B cell (primary cell): ENCODE measurements at regions not wholly inside any gene's neighbourhood (a gene's known extent, or its start where the extent isn't known, plus 50 kb on each side); places are given as distances from the start of the nearest gene placed in this dataset.
"Not testable (repeated sequence)": the region's sequence is repeated elsewhere in the genome, so short reads cannot be mapped to it uniquely, and the experiment has no call there.

Experiments
- ATAC-seq: fragments of 200-7000 bp; cut with Tn5 transposase; one replicate; pipeline ENCODE4 v1.10.0; 2021; ENCODE audit warnings: low read depth, mild to moderate bottlenecking, moderate number of reproducible peaks, moderate library complexity
- CTCF ChIA-PET: fragments of 350-600 bp; sonication (Branson Sonifier 250); formaldehyde crosslinking; loops from one replicate; lab custom pipeline; 2021; ENCODE audit warnings: antibody characterized with exemption, inconsistent platforms; lab: Charles Lee
- POLR2A ChIA-PET: fragments of 350-600 bp; sonication (Branson Sonifier 250); formaldehyde crosslinking; loops from one replicate; lab custom pipeline; 2021; ENCODE audit warnings: antibody characterized with exemption; lab: Charles Lee
- DNase-seq: peaks from one replicate; pipeline ENCODE4 v3.0.0; 2013
- H2AFZ ChIP-seq: 2 replicates; pipeline ENCODE4 v1.6.1; 2012; ENCODE audit warnings: mild to moderate bottlenecking, low read depth, low read length; ENCODE audit not compliant: insufficient read depth, poor library complexity, severe bottlenecking
- H3K27ac ChIP-seq, 2 donors: 1 replicate in 1 of 2; 2 replicates in 1 of 2; pipeline ENCODE4 v1.5.1; 2012 to 2013; ENCODE audit warnings: low read length in 2 of 2, mild to moderate bottlenecking in 2 of 2, moderate library complexity in 1 of 2
- H3K27me3 ChIP-seq, 4 experiments: fragments of 200-600 bp in 1 of 4; sonication (generic) in 1 of 4; replicated peaks in 1 of 4; 1 replicate in 2 of 4; 2 replicates in 2 of 4; pipeline versions ENCODE4 v1.6.1 to v1.7.0; 2013 to 2016; ENCODE audit warnings: low read length in 3 of 4, mild to moderate bottlenecking in 2 of 4, mixed read lengths in 1 of 4, moderate library complexity in 1 of 4; ENCODE audit not compliant: insufficient read depth in 4 of 4, control insufficient read depth in 3 of 4; ENCODE audit errors: control extremely low read depth in 1 of 4
- H3K36me3 ChIP-seq, 2 experiments: replicated peaks in 1 of 2; 1 replicate in 1 of 2; 2 replicates in 1 of 2; pipeline versions ENCODE4 v1.6.1 to v1.7.1; 2013; ENCODE audit warnings: low read length in 1 of 2; ENCODE audit not compliant: insufficient read depth in 2 of 2, control insufficient read depth in 1 of 2; ENCODE audit errors: control extremely low read depth in 1 of 2, extremely low read depth in 1 of 2
- H3K4me1 ChIP-seq, 2 donors: fragments of 200-600 bp in 1 of 2; sonication (generic) in 1 of 2; 1 replicate in 1 of 2; 2 replicates in 1 of 2; pipeline versions ENCODE4 v1.5.1 to v1.6.1; 2013 to 2017; ENCODE audit warnings: low read length in 2 of 2; ENCODE audit not compliant: control insufficient read depth in 2 of 2, insufficient read depth in 2 of 2
- H3K4me2 ChIP-seq: replicated peaks from 2 replicates; pipeline ENCODE3; 2012; ENCODE audit warnings: mild to moderate bottlenecking, low read depth, low read length; ENCODE audit not compliant: poor library complexity, severe bottlenecking
- H3K4me3 ChIP-seq, 5 experiments: fragments of 200-600 bp in 1 of 5; sonication (generic) in 1 of 5; 1 replicate in 3 of 5; 2 replicates in 2 of 5; pipeline versions ENCODE4 v1.5.1 to v1.7.0; 2011 to 2016; ENCODE audit warnings: low read length in 4 of 5, mild to moderate bottlenecking in 4 of 5, low read depth in 2 of 5, control low read depth in 1 of 5, moderate library complexity in 1 of 5; ENCODE audit not compliant: insufficient read depth in 1 of 5; ENCODE audit errors: control extremely low read depth in 1 of 5, extremely low read depth in 1 of 5
- H3K79me2 ChIP-seq: fragments of 200-600 bp; sonication (generic); one replicate; pipeline ENCODE4 v1.6.0; 2016; ENCODE audit warnings: low read length; ENCODE audit not compliant: control insufficient read depth, insufficient read depth
- H3K9ac ChIP-seq: fragments of 200-600 bp; sonication (generic); 2 replicates; pipeline ENCODE4 v1.6.1; 2017; ENCODE audit warnings: mild to moderate bottlenecking, low read length, moderate library complexity
- H3K9me3 ChIP-seq, 3 donors: one replicate each; pipeline versions ENCODE4 v1.6.1 to v1.7.1; 2013; ENCODE audit warnings: low read length in 2 of 3; ENCODE audit not compliant: control insufficient read depth in 2 of 3, insufficient read depth in 1 of 3; ENCODE audit errors: control extremely low read depth in 1 of 3
- H4K20me1 ChIP-seq: 2 replicates; pipeline ENCODE4 v1.6.0; 2012; ENCODE audit warnings: mild to moderate bottlenecking, low read length; ENCODE audit not compliant: insufficient read depth, control insufficient read depth, poor library complexity, severe bottlenecking
- H3K27ac Mint-ChIP-seq: one replicate; pipeline ENCODE4 v1.8.0; 2021; ENCODE audit warnings: mixed read lengths
- H3K27me3 Mint-ChIP-seq: one replicate; pipeline ENCODE4 v1.8.0; 2021; ENCODE audit warnings: mixed read lengths
- H3K4me1 Mint-ChIP-seq: one replicate; pipeline ENCODE4 v1.8.0; 2021; ENCODE audit warnings: mixed read lengths
- H3K4me3 Mint-ChIP-seq: one replicate; pipeline ENCODE4 v1.8.0; 2021; ENCODE audit warnings: mixed read lengths
- H3K9me3 Mint-ChIP-seq: one replicate; pipeline ENCODE4 v1.8.0; 2022; ENCODE audit warnings: mixed read lengths; ENCODE audit not compliant: insufficient read depth
- CTCF ChIP-seq: fragments of 200-600 bp; IDR thresholded peaks from one replicate; pipeline ENCODE4 v1.8.0; 2022; ENCODE audit warnings: antibody characterized with exemption, mild to moderate bottlenecking
- EZH2 ChIP-seq: IDR thresholded peaks from 2 replicates; pipeline ENCODE4 v1.6.1; 2012; ENCODE audit warnings: borderline replicate concordance, low read depth, mild to moderate bottlenecking, moderate library complexity, low read length; ENCODE audit not compliant: insufficient read depth, poor library complexity, severe bottlenecking
- WGBS: methylation state at CpG from one replicate; pipeline ENCODE4 v1.1.5; 2013; ENCODE audit warnings: missing lambda C conversion rate; ENCODE audit not compliant: insufficient coverage; 5-methylcytosine and 5-hydroxymethylcytosine counted together
- intact Hi-C: fragments of 100-400 bp; cut with micrococcal nuclease; formaldehyde crosslinking; loops from one replicate; pipeline ENCODE4 v1.10.0; 2022

- H3K27ac ChIP-seq, H3K9ac ChIP-seq, H3K9me3 ChIP-seq, H3K4me3 ChIP-seq, DNase-seq, H3K36me3 ChIP-seq, H3K79me2 ChIP-seq, CTCF ChIA-PET, H3K27me3 ChIP-seq, H3K27me3 Mint-ChIP-seq, intact Hi-C loops, H3K4me3 Mint-ChIP-seq, H3K4me1 ChIP-seq, ATAC-seq, H2AFZ ChIP-seq, POLR2A ChIA-PET, H3K4me2 ChIP-seq, H3K27ac Mint-ChIP-seq, H4K20me1 ChIP-seq, H3K9me3 Mint-ChIP-seq, H3K4me1 Mint-ChIP-seq: not testable (repeated sequence)
- WGBS = 91% methylated on average over 5 of the region's 10 CpGs
These were observed 76.5 kb upstream of the LINC00632 start for GRCh38 chrX:140633105-140633504.

- Histone ChIP-seq H3K9ac (no peak overlapping the region), H3K27ac (no peak overlapping the region), H3K36me3 (no peaks in the 10 kb centered on the region), H3K4me3 (no peak overlapping the region), H3K4me1 (no peaks in the 10 kb centered on the region), H3K9me3 (no peaks in the 10 kb centered on the region), H3K79me2 (no peaks in the 10 kb centered on the region), H2AFZ (no peak overlapping the region), H3K27me3 (no peaks in the 10 kb centered on the region), H3K4me2 (no peak overlapping the region), H4K20me1 (no peaks in the 10 kb centered on the region)
- no peak for ATAC-seq
- no peak overlapping the region for H3K27ac Mint-ChIP-seq
- H3K9me3 Mint-ChIP-seq = no peaks in the 10 kb centered on the region
- POLR2A ChIA-PET = no interaction called here
- H3K4me3 Mint-ChIP-seq = no peak overlapping the region
- H3K4me1 Mint-ChIP-seq = no peaks in the 10 kb centered on the region
- no peak for TF ChIP-seq CTCF
- no peak for TF ChIP-seq EZH2
- H3K27me3 Mint-ChIP-seq = no peaks in the 10 kb centered on the region
- intact Hi-C loops = no loop called here
- CTCF ChIA-PET = no interaction called here
- DNase-seq = no peak
These were observed 101.4 kb upstream of the LINC00632 start for GRCh38 chrX:140608111-140608510.
